ENCODE measurements at regions not wholly inside any gene's neighbourhood (a gene's known extent, or its start where the extent isn't known, plus 50 kb on each side); places are given as distances from the start of the nearest gene placed in this dataset.
"Not testable (repeated sequence)": the region's sequence is repeated elsewhere in the genome, so short reads cannot be mapped to it uniquely, and the experiment has no call there.

DNA sequence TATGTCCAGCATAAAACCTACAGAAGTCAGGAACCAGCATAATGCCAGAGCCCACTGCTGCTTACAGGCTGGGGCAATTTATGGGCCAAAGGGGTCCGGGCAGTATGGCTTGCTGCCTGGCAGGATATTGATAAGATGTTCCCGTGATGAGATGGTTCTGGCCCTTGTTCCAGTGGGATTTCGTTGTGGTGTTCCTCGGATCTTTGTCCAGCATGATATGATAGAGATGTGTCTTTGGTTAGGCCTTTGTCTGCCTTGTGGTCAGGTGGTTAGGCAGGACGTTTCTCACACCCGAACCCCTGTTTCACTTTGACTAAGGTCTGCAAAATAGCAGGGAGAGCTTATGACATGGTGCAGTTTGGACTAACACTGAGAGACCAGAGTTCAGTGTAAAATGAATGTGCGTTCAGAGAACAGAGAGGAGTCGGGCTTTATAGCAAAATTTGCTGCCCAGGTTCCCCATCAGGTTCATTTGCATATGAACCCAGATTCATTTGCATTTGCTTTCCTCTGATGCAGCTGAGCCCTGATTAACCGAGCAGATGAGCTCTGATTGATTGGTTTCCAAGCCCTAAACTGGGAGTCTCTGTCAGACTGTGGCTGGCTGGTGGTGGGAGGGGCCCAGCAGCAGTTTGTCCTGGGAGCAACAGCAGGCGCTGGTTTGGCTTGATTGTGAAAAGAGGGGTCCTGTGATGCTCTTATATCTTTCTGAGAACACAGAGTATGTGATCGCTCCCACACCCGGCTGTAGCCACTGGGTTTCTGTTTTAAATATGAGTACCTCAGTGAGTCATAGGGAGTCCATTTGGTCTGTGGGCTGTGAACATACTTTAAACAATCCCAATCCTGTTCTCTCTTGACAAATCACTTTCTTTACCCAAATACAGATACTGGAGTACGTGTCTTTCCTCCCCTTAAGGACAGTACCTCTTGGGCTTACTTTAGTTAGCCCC, 156.3 kb upstream of the PZP start:
- DNase-seq = no peak

DNA sequence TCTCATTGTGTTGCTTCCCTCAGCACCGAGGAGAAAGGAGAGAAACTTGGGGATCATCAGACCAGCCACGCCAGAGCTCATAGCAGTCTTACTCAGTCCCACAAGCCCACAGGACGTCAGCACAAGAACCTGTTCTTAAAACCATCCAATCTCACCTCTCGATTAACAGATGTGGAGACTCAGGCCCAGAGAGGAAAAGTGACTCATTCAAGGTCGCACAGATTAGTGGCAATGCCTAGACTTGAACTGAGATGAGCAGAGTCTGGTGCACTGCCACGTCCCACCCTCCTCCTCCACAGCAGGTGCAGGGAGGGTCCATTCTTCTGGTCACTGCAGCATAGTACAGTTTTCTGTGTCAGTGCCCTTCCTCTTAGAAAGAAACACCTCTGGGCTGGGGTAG, 154.9 kb upstream of the PZP start:
- no peak for DNase-seq

DNA sequence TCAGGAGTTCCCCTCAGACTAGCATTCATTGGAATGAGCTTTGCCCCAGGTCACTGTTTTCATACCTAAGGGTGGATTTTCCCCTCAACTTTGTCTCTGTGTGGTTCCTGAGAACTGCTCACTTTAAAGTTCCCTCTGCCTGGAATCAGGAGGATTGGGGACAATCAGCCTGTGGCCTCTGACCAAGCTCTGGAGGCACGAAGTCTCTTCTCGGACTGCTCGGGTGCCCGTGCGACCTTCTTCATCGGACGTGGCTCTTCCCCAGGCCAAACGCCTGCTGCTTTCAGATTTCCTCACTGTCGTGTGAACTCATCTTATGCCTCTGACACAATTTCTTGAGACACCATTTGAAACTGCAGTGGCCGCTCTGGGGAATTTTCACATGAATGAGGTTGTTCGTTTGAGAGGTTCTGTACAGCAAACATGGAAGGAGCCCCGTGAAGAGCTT, 153.7 kb upstream of the PZP start:
- no peak for DNase-seq

DNA sequence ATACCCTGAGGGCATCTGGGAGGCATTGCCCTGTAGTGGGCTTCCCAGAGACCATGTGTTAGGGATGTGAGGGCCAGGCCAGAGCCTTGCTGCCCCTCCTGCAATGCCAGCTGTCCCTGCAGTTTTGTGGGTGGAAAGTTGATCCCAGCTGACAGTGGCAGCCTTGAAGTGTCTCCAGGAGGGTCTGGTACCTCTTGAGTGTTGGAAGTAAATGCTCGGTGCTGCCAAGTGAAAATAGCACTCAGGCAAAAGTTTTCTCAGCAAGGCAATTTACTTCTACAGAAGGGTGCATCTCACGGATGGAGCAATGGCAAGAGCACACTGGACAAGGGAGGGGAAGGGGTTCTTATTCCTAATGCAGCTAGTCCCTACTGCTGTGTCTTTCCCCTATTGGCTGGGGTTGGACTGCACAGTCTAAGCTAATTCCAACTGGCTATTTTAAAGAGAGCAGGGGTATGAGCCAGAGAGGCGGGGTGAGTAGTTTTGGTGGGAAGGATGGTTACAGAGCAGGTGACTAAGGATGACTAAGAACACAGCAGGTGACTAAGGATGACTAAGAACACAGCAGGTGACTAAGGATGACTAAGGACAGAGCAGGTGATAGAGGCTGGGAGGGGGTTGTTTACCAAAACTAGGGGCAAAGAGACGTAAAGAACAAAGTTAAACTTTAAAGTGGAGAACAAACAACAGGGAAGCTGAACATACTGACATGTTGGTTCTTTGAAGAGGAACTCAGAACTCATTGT, 146.0 kb upstream of the PZP start:
- not testable (repeated sequence) for DNase-seq

DNA sequence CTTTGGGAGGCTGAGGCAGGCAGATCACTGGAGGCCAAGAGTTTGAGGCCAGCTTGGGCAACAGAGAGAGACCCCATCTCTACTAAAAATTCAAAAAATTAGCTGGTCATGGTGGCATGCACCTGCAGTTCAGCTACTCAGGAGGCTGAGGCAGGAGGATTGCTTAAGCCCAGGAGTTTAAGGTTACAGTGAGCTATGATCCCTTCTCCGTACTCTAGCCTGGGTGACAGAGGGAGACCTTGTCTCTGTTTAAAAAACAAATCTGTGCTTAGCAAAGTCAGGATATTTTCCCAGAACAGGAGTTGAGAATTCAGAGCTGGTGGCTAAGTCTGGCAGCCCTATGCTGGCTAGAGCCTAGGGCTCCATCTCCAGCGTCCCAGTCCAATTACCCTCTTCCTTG, 142.9 kb upstream of the PZP start:
- no peak for DNase-seq

DNA sequence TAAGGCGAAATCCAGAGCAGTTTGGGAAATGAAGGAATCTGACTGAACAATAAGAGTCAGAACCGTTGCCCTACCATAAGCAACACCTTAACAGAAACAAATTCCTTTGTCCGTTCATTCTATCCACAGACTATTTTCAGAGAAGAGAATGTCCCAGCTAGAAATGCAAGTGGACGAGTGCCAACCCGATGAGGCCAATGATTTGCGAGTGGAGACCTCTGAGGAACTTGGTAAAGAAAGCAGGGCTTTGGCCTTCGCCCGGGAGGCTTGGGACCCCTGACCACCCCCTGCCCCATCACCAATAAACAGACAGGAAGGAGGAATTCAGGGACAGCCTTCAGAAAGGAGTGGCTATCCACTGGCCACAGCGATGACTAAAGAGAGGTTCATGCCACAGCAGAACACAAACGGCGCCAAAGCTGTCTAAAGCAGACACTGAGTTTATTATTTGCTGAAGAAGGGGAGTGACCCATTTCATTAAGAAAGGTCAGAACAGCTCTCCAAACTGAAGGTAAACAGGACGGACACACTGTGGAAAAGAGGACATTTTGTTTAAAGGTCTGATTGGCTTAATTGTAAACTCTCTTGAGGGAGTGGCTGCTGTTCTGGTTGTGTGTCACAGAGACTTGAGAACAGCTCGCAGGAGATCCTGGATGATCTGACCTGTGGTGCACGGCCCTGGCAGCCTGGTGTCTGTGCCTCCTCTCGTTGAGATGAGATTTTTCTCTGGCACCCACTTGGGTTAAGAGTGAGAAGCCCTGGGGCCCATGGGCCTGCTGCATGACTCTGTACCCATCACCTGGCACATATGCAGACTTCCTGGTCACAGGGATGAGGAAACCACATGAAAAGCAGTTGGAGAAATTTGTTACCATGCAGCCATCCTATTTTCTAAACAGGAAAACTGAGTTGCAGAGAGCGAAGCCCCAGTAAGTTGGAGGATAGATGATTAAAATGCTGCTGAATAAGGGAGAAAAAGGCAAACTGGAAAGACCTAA, 142.0 kb upstream of the PZP start:
- DNase-seq = no peak

DNA sequence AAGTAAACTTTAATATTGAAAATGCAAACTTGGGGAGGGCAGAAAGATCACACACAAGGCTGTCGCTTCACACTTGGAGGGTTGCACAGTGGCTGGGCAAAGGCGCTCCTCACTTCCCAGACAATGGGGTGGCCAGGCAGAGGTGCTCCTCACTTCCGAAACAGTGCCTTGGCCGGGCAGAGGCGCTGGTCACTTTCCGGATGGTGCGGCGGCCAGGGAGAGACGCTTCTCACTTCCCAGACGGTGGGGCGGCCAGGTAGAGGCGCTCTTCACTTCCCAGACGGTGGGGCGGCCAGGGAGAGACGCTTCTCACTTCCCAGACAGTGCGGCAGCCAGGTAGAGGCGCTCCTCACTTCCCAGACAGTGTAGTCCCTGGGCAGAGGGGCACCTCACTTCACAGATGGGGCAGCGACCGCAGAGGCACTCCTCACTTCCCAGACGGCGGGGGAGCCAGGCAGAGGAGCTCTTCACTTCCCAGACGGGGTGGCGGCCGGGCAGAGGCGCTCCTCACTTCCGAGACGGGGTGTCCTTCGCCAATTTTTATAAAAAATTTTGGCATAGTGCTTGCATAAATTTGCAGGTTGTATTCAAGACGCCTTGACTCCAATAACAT, 140.8 kb upstream of the PZP start:
- no peak for DNase-seq

DNA sequence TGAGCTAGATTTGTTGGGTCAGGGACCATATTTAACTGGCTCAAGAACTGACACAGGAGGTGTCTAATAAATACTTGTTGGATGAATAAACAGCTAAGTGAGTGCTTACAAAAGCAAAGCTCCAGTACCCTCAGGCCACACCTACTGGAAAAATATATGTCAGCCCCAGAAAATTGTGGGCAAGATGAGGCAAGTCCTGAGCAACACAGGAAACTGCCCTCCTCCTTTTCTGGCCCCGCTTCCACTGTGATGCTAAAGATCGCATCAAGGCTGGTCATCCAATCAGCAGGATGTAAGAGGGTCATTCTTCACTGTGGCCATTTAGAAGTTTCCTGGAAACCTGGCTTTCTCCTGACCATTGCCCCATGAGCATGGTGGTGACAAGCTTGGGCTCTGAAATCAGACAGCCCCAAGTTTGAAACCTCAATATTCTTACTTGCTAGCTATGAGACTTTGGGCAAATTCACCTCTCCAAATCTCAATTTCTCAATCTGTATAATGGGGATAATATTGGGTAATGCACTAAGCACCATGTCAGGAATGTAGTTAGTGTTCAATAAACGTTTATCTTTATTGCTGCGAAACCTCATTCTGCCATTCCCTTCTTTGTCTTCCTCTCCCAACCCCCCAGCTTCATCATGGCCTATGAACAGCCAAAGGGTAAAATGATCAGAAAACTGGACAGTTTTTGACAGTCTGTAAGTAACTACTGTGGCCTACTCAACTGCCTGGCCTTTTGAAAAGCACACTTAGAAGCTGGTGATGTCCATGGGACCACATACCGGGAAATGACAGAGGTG, 139.3 kb upstream of the PZP start:
- DNase-seq = no peak

DNA sequence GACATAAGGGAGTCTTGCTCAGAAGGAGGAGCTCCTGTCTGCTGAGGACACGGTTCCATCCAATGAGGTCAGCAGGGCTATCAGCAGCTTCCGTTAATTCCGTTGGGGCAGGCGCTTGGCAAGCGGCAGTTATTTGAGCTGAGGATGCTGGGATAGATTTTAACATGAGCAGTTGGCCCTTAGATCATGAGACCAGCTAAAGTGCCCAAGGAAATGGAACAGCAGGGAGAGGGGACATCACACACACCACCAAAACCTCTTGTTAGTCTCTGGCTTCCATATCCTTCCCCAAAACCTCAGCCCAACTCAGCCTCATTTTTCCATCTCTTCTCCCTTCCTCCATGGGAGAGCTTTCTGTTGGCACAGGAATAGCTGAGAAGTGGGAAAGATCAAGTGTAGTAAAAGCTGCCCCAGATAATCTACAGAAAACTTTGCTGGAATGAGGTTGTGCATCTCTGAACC, 138.7 kb upstream of the PZP start:
- DNase-seq = no peak

DNA sequence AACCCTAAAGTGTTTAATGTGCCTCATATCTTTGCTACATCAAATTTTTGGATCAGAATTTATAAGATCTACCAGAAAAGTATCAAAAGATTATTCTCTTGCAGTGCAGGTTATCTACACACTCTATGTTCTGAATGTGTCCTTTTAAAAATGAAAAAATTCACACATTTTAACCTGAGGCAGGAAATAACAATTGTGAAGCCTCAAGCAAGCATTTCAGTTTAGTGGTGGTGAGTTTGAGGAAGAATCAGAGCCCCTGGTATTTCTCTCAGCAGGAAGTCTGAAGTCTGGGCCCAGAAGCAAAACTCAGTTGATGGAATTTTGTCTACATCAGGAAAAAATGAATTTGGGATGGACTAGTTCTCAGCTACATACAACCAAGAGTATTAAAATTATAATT, 137.0 kb upstream of the PZP start:
- DNase-seq = no peak

DNA sequence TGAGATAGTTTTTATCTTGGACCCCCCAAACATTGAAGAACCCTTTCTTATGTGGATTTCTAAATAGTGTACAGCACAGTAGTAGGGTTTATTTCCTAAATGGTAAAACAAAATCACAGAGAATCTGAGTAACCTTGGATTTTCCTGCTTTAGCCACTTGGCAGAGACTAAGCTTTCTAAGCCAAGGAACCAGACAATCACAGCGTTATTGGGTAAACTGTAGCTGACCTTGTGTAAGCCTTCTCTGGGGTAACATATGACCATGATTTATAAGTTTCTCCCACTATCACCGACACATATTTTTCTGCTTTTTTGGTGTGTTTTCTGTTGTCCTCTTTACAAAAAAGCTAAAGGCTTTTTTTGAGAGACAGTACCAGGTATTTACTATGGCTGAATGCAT, 136.3 kb upstream of the PZP start:
- no peak for DNase-seq

DNA sequence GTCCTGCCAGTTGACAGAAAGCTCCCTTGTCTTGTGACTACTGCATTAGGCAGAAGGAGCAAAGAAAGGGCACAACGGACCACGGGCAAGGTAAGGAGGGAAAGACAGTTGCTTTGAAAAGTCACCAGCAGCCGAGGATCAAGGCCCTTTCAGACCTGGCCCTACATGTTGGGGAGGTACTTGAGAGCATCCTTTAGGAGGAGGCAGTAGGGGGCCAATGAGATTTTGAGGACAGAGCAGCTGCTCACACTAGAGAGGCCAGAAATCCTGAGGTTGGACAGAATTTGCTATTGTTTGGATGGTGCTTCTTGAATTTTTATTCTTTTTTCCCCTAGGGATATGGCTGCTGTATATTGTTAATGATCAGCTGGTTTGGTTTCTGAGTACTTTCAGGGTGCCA, 135.5 kb upstream of the PZP start:
- DNase-seq = no peak

DNA sequence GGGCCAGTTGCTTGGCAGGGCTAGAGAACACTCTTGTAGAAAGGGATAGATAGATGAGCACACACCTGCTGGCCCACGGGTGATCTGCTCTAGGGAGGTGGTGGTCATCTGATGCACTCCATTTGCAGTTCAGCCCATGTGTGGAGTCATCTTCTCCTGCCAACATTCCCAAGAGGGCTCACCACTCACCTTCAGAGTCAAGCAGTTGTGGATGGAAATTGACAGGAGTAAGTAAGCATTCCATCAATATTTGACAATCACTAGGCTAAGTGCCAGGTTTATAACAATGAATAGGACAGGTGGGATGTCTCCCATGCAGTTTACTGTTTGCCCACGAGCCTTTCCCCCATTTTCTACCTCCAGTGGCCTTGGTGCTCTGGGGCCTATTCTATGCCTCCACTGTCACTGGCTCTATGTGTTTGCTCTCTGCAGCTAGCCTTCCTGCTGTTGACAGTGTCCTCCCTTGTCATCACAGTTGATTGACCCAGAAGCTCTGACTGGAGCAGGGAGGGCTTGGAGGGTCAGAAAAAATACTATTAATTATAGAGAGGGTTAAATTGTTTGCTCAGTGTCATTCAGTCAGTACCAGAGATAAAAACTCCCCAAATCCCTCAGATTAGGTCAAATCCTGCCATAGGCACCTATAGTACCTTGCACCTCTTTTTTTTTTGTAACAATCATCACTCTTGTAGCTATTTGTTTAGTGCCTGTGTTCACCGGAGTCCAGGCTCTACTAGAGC, 134.6 kb upstream of the PZP start:
- DNase-seq = no peak

DNA sequence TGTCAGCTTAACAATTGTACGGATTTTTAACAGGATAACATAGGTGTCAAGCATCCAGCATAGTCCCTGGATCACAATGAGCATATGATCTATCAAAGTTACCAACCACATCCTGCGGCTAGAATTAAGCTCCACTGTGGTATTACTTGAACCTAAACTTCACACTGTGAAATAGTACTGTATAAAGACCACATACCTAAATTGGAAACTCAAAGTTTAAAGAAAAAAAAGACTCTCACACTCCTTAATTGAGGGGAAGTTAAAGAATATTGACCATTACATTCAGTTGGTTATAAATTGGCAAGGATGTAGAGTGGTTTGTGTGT, 133.0 kb upstream of the PZP start:
- no peak for DNase-seq

DNA sequence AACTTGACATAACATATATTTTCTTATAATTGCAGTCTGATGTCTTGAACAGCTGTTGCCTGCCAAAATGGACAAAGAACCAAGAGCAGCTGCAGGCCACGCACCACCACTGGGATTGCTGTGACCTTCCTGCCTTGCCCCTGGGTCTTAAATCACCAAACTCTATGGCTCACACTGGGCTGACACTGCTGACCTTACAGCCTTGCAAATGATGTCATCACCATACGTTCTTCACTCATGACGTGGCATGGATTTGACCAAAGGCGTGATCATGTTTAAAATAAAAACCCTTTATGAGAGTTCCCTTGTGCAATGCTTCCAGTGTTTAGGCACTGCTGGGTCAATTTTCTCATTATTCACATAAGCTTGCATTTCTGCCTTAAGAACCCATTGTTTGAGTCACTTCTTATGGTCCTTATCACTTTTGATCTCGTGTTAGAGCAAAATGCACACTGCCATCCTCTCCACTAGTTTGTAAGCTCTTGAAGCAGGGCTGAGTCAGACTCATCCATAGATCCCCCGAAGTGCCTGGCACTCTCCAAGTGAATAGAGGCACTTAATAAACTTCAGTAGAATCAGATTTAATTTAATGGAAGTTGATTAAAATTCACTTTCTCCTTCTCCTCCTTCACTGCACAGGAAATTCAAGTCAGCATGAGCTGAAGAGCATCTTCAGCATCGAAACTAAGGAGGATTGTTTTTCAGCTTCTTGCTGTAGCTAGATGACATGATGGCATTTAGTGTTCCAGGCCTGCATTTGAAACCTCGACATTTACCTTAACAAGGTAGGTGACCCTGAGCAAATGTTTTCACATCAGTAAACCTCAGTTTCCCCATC, 132.4 kb upstream of the PZP start:
- DNase-seq = no peak

DNA sequence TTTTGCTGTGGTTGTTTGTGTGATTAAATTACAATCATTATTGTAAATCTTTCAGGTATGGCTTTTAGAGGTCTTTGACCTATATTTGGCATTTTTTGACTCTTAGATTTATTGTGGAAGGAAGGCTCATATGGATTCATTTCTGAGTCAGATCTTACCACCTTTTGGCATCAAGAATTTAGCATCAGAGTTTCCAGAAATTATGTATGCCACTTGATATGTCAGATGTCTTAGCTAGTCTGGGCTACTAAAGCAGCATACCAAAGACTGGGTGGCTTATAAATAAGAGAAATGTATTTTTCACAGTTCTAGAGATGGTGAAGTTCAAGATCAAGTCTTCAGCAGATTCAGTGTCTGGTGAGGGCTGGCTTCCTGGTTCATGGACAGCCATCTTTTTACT, 129.5 kb upstream of the PZP start:
- no peak for DNase-seq

DNA sequence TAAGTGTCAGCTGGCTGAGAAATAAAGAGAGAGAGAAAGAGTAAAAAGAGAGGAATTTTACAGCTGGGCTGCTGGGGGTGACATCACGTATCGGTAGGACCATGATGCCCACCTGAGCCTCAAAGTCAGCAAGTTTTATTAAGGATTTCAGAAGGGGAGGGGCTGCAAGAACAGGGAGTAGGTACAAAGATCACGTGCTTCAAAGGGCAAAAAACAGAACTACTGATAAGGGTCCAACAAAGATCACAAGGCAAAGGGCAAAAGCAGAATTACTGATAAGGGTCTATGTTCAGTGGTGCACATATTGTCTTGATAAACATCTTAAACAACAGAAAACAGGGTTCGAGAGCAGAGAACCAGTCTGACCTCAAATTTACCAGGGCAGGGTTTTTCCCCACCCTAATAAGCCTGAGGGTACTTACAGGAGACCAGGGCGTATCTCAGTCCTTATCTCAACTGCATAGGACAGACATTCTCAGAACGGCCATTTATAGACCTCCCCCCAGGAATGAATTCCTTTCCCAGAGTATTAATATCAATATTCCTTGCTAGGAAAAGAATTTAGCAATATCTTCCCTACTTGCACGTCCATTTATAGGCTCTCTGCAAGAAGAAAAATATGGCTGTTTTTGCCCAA, 128.3 kb upstream of the PZP start:
- not testable (repeated sequence) for DNase-seq

DNA sequence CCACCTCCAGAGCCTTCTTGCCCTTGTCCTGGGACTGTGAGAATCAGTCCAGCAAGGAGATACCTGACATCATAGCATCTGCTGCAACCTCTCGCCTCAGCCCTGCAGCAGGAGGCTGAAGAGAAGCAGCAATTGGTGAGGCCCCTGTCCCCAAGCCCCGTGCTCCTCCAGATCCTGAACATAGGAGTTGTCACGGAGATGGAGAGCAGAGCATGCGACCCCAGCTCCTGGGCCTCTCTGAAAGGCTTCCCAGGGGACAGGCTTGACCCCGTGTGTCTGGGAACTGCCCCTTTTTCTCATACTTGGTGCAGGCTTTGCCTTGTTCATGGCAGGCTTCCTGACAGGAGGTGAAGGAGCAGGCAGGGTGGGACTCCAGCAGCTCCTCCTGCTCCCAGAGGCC, 127.7 kb upstream of the PZP start:
- DNase-seq = no peak

DNA sequence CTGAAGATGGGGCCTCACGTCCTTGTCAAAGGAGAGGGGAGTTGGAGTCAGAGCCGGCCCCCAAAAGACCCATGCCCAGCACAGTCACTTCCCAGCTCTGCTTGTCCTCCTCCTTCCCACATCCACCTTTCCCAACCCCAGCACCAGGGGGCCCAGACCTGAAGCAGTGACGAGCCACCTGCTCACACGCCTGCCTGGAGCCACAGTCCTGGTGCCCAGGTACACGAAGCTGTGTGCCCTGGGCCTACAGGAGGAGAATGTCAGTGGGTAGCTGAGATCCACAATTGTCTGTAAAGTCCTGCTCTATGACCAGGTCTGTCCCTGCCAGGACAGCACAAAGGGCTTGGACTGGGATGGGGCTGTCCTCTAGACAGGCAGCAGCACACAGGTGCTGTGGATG, 126.8 kb upstream of the PZP start:
- DNase-seq = no peak

Measured in DMS153 (cell line).